ENCODE measurements at regions not wholly inside any gene's neighbourhood (a gene's known extent, or its start where the extent isn't known, plus 50 kb on each side); places are given as distances from the start of the nearest gene placed in this dataset.

GRCh38 chr9:82116556-82116955, 128.0 kb downstream of the SPATA31D1 start:
- H3K9ac ChIP-seq (ENCODE audit: insufficient read depth in 1 of 2, low read depth in 2 of 2, low read length in 2 of 2) = no peak overlapping the region
- intact Hi-C loops (cut with micrococcal nuclease) (no loop called here), in situ Hi-C loops (cut with MboI) (no loop called here)
- DNase-seq (ENCODE audit: extremely low read depth in 1 of 4, low spot score in 3 of 4) (no peak), ATAC-seq (no peak), FAIRE-seq (no peak)
- TF ChIP-seq NR2C2 (CRISPR knock-in tag; IDR thresholded peaks at IDR 0.05) (no peak), NR2C2 (tag; IDR thresholded peaks at IDR 0.05) (no peak), RFX5 (IDR thresholded peaks at IDR 0.05; ENCODE audit: low read depth, low read length) (no peak), ZBTB7A (IDR thresholded peaks at IDR 0.05; ENCODE audit: borderline replicate concordance, control insufficient read depth, low read depth, low read length) (no peak), ZNF347 (CRISPR knock-in tag; IDR thresholded peaks at IDR 0.05; ENCODE audit: low read depth) (no peak), MTF1 (CRISPR knock-in tag; IDR thresholded peaks at IDR 0.05; ENCODE audit: borderline replicate concordance) (no peak), ZSCAN29 (IDR thresholded peaks at IDR 0.05) (no peak), E2F8 (IDR thresholded peaks at IDR 0.05; ENCODE audit: low read depth, partially characterized antibody) (no peak)
- H4K20me1 ChIP-seq (replicated peaks; ENCODE audit: control insufficient read depth, insufficient read depth, low read length) = no peaks in the 10 kb centered on the region
- H3K4me3 ChIP-seq = no peak overlapping the region
- no peaks in the 10 kb centered on the region for H3K9me3 ChIP-seq (replicated peaks; ENCODE audit: control insufficient read depth, insufficient read depth, low read depth, low read length)
- no peaks in the 10 kb centered on the region for H3K4me1 ChIP-seq (replicated peaks in 1 of 2; ENCODE audit: control insufficient read depth in 2 of 2, insufficient read depth in 2 of 2, low read length in 2 of 2)
- no peak overlapping the region for H3K27ac ChIP-seq (ENCODE audit: extremely low read depth, low read depth, low read length)
- ChIA-PET POLR2A (interaction anchor here (0.6 kb wide), 1 partner anchor 1230 kb away, joined by 3 read pairs; no protein-coding TSS in a partner anchor), CTCF (ENCODE audit: low intra/inter-chr PET ratio) (no interaction called here)
- H3K4me2 ChIP-seq (ENCODE audit: insufficient read depth, low read length) = no peak overlapping the region
- H3K27me3 ChIP-seq (ENCODE audit: control insufficient read depth in 2 of 2, insufficient read depth in 2 of 2, low read length in 2 of 2) = no peaks in the 10 kb centered on the region
- no peaks in the 10 kb centered on the region for H3K9me1 ChIP-seq (ENCODE audit: control insufficient read depth, insufficient read depth, low read length)
- H3K79me2 ChIP-seq (ENCODE audit: control insufficient read depth, insufficient read depth, low read length) = no peaks in the 10 kb centered on the region
- H3K36me3 ChIP-seq (ENCODE audit: control insufficient read depth, insufficient read depth, low read length) = no peaks in the 10 kb centered on the region
- no TSS peak for BruUV-seq (replicated peaks)
- no peak overlapping the region for H2AFZ ChIP-seq (ENCODE audit: low read depth, low read length)
- WGBS (ENCODE audit: insufficient coverage, low coverage, missing lambda C conversion rate) = 0% methylated on average over 3 of the region's 3 CpGs

Data from K562 (cell line).